ENCODE measurements at regions not wholly inside any gene's neighbourhood (a gene's known extent, or its start where the extent isn't known, plus 50 kb on each side); places are given as distances from the start of the nearest gene placed in this dataset.

- TF ChIP-seq EZH2 (IDR thresholded peaks at IDR 0.05; ENCODE audit: low read length, unreplicated experiment) (no peak), CTCF (conservative IDR thresholded peaks at IDR 0.05; ENCODE audit: low read depth, low read length) (no peak), EZH2phosphoT487 (IDR thresholded peaks at IDR 0.05; ENCODE audit: borderline replicate concordance, low read length) (no peak)
Observed at GRCh38 chr2:174694196-174694878, 69.9 kb downstream of the CHRNA1 start.

All from PC-3 (cell line).